SK-N-SH treated with all-trans-retinoic acid at 6 μM for 48 hours (cell line): ENCODE measurements at regions not wholly inside any gene's neighbourhood (a gene's known extent, or its start where the extent isn't known, plus 50 kb on each side); places are given as distances from the start of the nearest gene placed in this dataset.
"Not testable (repeated sequence)": the region's sequence is repeated elsewhere in the genome, so short reads cannot be mapped to it uniquely, and the experiment has no call there.

ENCODE experiments used
- ARNTL ChIP-seq: fragments of 450-650 bp; formaldehyde crosslinking; IDR thresholded peaks from 2 replicates; pipeline ENCODE4 v1.5.0; 2020; ENCODE audit warnings: low read depth, mild to moderate bottlenecking, moderate library complexity, borderline replicate concordance
- CSDC2 ChIP-seq: fragments of 250-450 bp; sonication (Bioruptor Pico); IDR thresholded peaks from 2 replicates; pipeline ENCODE4 v1.5.0; 2020; ENCODE audit warnings: mild to moderate bottlenecking, moderate library complexity
- ESRRG ChIP-seq: fragments of 250-450 bp; sonication (Bioruptor Pico); IDR thresholded peaks from 2 replicates; pipeline ENCODE4 v1.6.1; 2021; ENCODE audit warnings: mild to moderate bottlenecking
- PATZ1 ChIP-seq: fragments of 250-450 bp; sonication (Bioruptor Pico); IDR thresholded peaks from 2 replicates; pipeline ENCODE4 v1.8.0; 2020; ENCODE audit warnings: mild to moderate bottlenecking, moderate library complexity, borderline replicate concordance
- PPARA ChIP-seq: fragments of 250-450 bp; sonication (Bioruptor Pico); IDR thresholded peaks from 2 replicates; pipeline ENCODE4 v1.5.0; 2020; ENCODE audit warnings: mild to moderate bottlenecking, borderline replicate concordance
- RARB ChIP-seq: fragments of 250-450 bp; sonication (Bioruptor Pico); IDR thresholded peaks from 2 replicates; pipeline ENCODE4 v1.8.0; 2021; ENCODE audit warnings: mild to moderate bottlenecking, moderate library complexity
- SNAI2 ChIP-seq: fragments of 250-450 bp; sonication (Bioruptor Pico); IDR thresholded peaks from 2 replicates; pipeline ENCODE4 v1.5.0; 2020; ENCODE audit warnings: mild to moderate bottlenecking, moderate library complexity
- TCF4 ChIP-seq: fragments of 250-450 bp; sonication (Bioruptor Pico); IDR thresholded peaks from 2 replicates; pipeline ENCODE4 v1.8.0; 2021; ENCODE audit warnings: mild to moderate bottlenecking, moderate library complexity, borderline replicate concordance
- TOX ChIP-seq: fragments of 250-450 bp; sonication (Bioruptor Pico); IDR thresholded peaks from 2 replicates; pipeline ENCODE4 v1.8.0; 2021; ENCODE audit warnings: mild to moderate bottlenecking, moderate library complexity, borderline replicate concordance
- ZFP3 ChIP-seq: fragments of 250-450 bp; sonication (Bioruptor Pico); IDR thresholded peaks from 2 replicates; pipeline ENCODE4 v1.5.0; 2020; ENCODE audit warnings: mild to moderate bottlenecking, moderate library complexity
- ZNF8 ChIP-seq: fragments of 450-650 bp; formaldehyde crosslinking; IDR thresholded peaks from 2 replicates; pipeline ENCODE4 v1.5.0; 2020; ENCODE audit warnings: mild to moderate bottlenecking, moderate library complexity

- not testable (repeated sequence) for TF ChIP-seq SNAI2 (CRISPR knock-in tag); TOX (CRISPR knock-in tag); PATZ1; RARB (CRISPR knock-in tag); ESRRG (CRISPR knock-in tag); PPARA (CRISPR knock-in tag); ZNF8 (CRISPR knock-in tag); ARNTL; CSDC2; ZFP3 (CRISPR knock-in tag); TCF4 (CRISPR knock-in tag)
Observed at GRCh38 chr2:113336040-113336439, 57.3 kb upstream of the PAX8 start.
